ENCODE measurements at regions not wholly inside any gene's neighbourhood (a gene's known extent, or its start where the extent isn't known, plus 50 kb on each side); places are given as distances from the start of the nearest gene placed in this dataset.

DNA sequence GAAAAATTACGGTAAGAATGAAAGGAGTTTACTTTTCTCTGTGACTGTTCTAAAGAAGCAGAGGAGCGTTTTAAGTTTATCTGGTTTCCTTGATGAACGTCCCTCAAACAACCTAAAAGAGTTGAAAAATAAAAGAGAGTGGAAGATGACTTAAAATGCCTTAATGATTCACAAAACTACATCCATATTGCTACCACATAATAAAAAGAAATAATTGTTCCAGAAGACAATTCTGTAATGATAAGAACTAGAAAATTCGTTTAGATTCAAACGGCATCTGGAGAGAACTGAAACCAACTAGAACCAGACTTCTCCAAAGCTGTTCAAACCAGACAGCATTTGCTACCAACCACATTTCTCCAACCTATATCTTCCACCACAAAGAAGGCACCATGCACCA, 68.1 kb downstream of the TEKT4 start:
- no peak for DNase-seq (ENCODE audit: low read depth in 2 of 3, low spot score in 2 of 3)

DNA sequence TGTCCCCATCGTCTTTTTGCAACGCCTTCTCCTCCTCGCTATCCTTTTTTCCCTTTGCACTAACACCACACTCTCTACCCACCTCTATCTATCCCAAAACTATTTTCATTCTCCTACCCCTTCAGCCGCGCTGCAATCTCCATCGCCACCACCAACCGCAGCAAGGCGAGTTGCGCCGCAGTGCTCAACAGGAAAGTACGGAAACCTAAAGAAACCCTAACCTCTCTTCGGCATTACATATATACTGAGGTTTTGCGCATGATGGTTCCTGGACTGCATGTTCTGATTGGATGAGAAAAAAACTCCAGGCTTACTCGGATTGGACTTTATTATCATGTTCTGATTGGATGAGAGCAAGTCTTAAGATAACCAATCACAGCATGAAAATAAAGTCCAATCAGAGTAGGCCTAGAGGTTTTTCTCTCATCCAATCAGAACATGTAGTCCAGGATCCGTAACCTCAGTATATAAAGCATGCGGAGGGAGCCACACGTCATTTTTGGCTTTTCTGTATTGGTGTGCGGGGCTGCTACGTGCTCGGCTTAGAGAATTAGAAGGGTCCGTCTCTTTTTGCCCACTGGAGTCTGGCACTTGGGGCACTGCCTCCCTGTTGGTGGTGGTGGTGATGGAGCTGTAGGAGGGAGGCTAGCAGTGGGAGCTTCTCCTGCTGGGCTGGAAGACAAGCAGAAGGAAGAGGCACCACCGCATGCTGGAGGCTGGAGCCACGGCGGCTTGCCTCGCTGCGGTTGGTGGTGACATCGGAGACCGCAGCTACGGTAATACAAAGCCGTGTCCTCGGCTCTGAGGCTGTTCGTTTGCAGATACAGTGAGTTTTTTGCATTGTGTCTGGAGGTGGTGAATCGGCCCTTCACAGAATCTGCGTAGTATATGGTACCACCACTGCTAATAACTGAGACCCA, 76.1 kb downstream of the TEKT4 start:
- DNase-seq (ENCODE audit: low read depth in 2 of 3, low spot score in 2 of 3): no peak

- DNase-seq (ENCODE audit: low read depth in 2 of 3, low spot score in 2 of 3): no peak
Observed at GRCh38 chr2:94955702-94956101, 69.8 kb upstream of the MAL start.

DNA sequence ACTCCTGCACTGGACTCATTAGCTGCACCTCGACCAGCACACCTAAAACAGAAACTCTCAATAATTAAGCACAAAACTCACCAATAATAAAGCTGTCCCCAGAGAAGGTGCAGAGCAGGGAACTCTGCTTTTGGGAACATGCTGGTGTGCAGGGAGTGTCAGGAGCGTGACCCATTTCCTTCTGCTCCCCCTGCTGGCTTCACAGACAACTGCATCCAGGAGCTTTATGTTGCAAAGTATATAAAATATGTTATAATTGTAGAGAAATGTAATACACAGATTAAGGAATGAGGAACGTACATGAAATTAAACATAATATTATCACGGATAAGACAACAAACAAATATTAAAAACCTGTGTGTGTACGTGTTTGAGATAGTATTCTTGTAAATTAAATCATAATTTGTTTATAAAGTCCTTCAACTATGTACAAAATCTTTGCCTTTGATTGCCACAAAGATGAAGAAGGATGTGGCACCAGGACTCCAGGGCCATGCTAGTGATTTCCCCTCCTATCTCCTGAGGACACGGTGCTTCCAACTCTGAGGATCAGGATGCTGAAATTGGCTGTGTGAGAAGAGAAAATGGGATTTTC, 68.6 kb upstream of the MAL start:
- DNase-seq (ENCODE audit: low read depth in 2 of 3, low spot score in 2 of 3): peak in 1 of 3 experiments; percentile 6

GRCh38 chr2:94958245-94958644, 67.3 kb upstream of the MAL start:
- DNase-seq (ENCODE audit: low read depth in 2 of 3, low spot score in 2 of 3): no peak

DNA sequence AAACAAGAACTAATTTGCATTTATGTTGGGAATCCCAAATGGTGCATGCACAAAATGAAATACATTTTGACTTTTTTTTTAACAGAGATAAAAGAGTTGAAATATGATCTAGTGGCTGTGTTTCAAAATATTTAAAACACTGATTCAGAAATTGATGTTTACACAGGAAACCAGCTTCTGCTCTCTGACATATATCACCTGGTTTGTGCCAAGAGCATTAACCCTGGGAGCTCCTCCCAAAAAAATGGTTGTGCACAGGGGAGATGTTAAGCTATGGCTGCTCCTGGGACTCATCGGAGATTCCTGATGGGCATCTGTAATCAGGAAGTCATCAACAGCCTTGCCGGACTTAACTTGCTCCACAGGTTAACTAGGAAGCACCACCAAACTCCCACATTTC, 65.2 kb upstream of the MAL start:
- no peak for DNase-seq (ENCODE audit: low read depth in 2 of 3, low spot score in 2 of 3)

DNA sequence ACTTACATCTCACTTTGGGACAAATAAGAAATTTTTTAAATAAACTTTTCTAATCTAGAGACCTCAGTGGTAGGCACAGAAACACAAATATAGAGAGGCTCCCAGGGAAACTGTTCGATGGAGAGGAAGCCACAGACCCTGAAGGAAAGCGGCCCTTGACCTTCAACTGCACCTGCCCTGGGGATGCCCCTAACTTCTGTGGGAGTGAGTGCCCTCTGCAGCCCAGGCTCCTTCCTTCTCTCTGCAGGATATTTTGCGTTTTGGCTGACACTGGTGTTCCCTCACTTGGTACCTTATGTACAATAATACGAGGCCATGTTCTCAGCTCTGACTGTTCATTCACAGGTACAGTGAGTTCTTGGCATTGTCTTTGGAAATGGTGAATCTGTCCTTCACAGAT, 64.8 kb upstream of the MAL start:
- no peak for DNase-seq (ENCODE audit: low read depth in 2 of 3, low spot score in 2 of 3)

- DNase-seq (ENCODE audit: low read depth in 2 of 3, low spot score in 2 of 3): no peak
Observed at GRCh38 chr2:94964193-94964592, 61.3 kb upstream of the MAL start.

DNA sequence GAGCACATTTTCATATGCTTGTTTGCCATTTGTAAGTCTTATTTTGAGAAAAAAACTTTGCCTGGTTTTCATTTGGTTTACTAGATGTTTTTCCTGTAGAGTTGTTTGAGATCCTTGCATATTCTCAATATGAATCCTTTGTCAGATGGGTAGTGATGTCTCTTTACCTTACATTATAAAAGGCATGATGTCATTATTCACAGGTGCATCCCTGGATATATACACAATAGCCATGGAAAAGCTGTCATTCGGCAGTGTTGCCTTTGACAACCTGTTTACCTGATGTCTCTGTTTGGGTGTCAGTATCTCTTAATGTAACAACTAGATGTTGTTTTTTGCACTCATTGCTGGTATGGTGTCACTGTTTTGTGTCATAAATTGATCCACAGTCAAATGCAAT, 58.8 kb upstream of the MAL start:
- DNase-seq (ENCODE audit: low read depth in 2 of 3, low spot score in 2 of 3): no peak

GRCh38 chr2:94970353-94970752, 55.2 kb upstream of the MAL start:
- no peak for DNase-seq (ENCODE audit: low read depth in 2 of 3, low spot score in 2 of 3)

All from activated CD8-positive, alpha-beta memory T cell treated with anti-CD3 and anti-CD28 coated beads for 48 hours (primary cell).